B cell (primary cell): ENCODE measurements at regions not wholly inside any gene's neighbourhood (a gene's known extent, or its start where the extent isn't known, plus 50 kb on each side); places are given as distances from the start of the nearest gene placed in this dataset.

Experiments used
- ATAC-seq: fragments of 200-7000 bp; cut with Tn5 transposase; one replicate; pipeline ENCODE4 v1.10.0; 2021; ENCODE audit warnings: low read depth, mild to moderate bottlenecking, moderate number of reproducible peaks, moderate library complexity
- CTCF ChIA-PET: fragments of 350-600 bp; sonication (Branson Sonifier 250); formaldehyde crosslinking; loops from one replicate; lab custom pipeline; 2021; ENCODE audit warnings: antibody characterized with exemption, inconsistent platforms; lab: Charles Lee
- POLR2A ChIA-PET: fragments of 350-600 bp; sonication (Branson Sonifier 250); formaldehyde crosslinking; loops from one replicate; lab custom pipeline; 2021; ENCODE audit warnings: antibody characterized with exemption; lab: Charles Lee
- DNase-seq: peaks from one replicate; pipeline ENCODE4 v3.0.0; 2013
- H2AFZ ChIP-seq: 2 replicates; pipeline ENCODE4 v1.6.1; 2012; ENCODE audit warnings: mild to moderate bottlenecking, low read depth, low read length; ENCODE audit not compliant: insufficient read depth, poor library complexity, severe bottlenecking
- H3K27ac ChIP-seq, 2 donors: 1 replicate in 1 of 2; 2 replicates in 1 of 2; pipeline ENCODE4 v1.5.1; 2012 to 2013; ENCODE audit warnings: low read length in 2 of 2, mild to moderate bottlenecking in 2 of 2, moderate library complexity in 1 of 2
- H3K27me3 ChIP-seq, 4 experiments: fragments of 200-600 bp in 1 of 4; sonication (generic) in 1 of 4; replicated peaks in 1 of 4; 1 replicate in 2 of 4; 2 replicates in 2 of 4; pipeline versions ENCODE4 v1.6.1 to v1.7.0; 2013 to 2016; ENCODE audit warnings: low read length in 3 of 4, mild to moderate bottlenecking in 2 of 4, mixed read lengths in 1 of 4, moderate library complexity in 1 of 4; ENCODE audit not compliant: insufficient read depth in 4 of 4, control insufficient read depth in 3 of 4; ENCODE audit errors: control extremely low read depth in 1 of 4
- H3K36me3 ChIP-seq, 2 experiments: replicated peaks in 1 of 2; 1 replicate in 1 of 2; 2 replicates in 1 of 2; pipeline versions ENCODE4 v1.6.1 to v1.7.1; 2013; ENCODE audit warnings: low read length in 1 of 2; ENCODE audit not compliant: insufficient read depth in 2 of 2, control insufficient read depth in 1 of 2; ENCODE audit errors: control extremely low read depth in 1 of 2, extremely low read depth in 1 of 2
- H3K4me1 ChIP-seq, 2 donors: fragments of 200-600 bp in 1 of 2; sonication (generic) in 1 of 2; 1 replicate in 1 of 2; 2 replicates in 1 of 2; pipeline versions ENCODE4 v1.5.1 to v1.6.1; 2013 to 2017; ENCODE audit warnings: low read length in 2 of 2; ENCODE audit not compliant: control insufficient read depth in 2 of 2, insufficient read depth in 2 of 2
- H3K4me2 ChIP-seq: replicated peaks from 2 replicates; pipeline ENCODE3; 2012; ENCODE audit warnings: mild to moderate bottlenecking, low read depth, low read length; ENCODE audit not compliant: poor library complexity, severe bottlenecking
- H3K4me3 ChIP-seq, 5 experiments: fragments of 200-600 bp in 1 of 5; sonication (generic) in 1 of 5; 1 replicate in 3 of 5; 2 replicates in 2 of 5; pipeline versions ENCODE4 v1.5.1 to v1.7.0; 2011 to 2016; ENCODE audit warnings: low read length in 4 of 5, mild to moderate bottlenecking in 4 of 5, low read depth in 2 of 5, control low read depth in 1 of 5, moderate library complexity in 1 of 5; ENCODE audit not compliant: insufficient read depth in 1 of 5; ENCODE audit errors: control extremely low read depth in 1 of 5, extremely low read depth in 1 of 5
- H3K79me2 ChIP-seq: fragments of 200-600 bp; sonication (generic); one replicate; pipeline ENCODE4 v1.6.0; 2016; ENCODE audit warnings: low read length; ENCODE audit not compliant: control insufficient read depth, insufficient read depth
- H3K9ac ChIP-seq: fragments of 200-600 bp; sonication (generic); 2 replicates; pipeline ENCODE4 v1.6.1; 2017; ENCODE audit warnings: mild to moderate bottlenecking, low read length, moderate library complexity
- H3K9me3 ChIP-seq, 3 donors: one replicate each; pipeline versions ENCODE4 v1.6.1 to v1.7.1; 2013; ENCODE audit warnings: low read length in 2 of 3; ENCODE audit not compliant: control insufficient read depth in 2 of 3, insufficient read depth in 1 of 3; ENCODE audit errors: control extremely low read depth in 1 of 3
- H4K20me1 ChIP-seq: 2 replicates; pipeline ENCODE4 v1.6.0; 2012; ENCODE audit warnings: mild to moderate bottlenecking, low read length; ENCODE audit not compliant: insufficient read depth, control insufficient read depth, poor library complexity, severe bottlenecking
- H3K27ac Mint-ChIP-seq: one replicate; pipeline ENCODE4 v1.8.0; 2021; ENCODE audit warnings: mixed read lengths
- H3K27me3 Mint-ChIP-seq: one replicate; pipeline ENCODE4 v1.8.0; 2021; ENCODE audit warnings: mixed read lengths
- H3K4me1 Mint-ChIP-seq: one replicate; pipeline ENCODE4 v1.8.0; 2021; ENCODE audit warnings: mixed read lengths
- H3K4me3 Mint-ChIP-seq: one replicate; pipeline ENCODE4 v1.8.0; 2021; ENCODE audit warnings: mixed read lengths
- H3K9me3 Mint-ChIP-seq: one replicate; pipeline ENCODE4 v1.8.0; 2022; ENCODE audit warnings: mixed read lengths; ENCODE audit not compliant: insufficient read depth
- EZH2 ChIP-seq: IDR thresholded peaks from 2 replicates; pipeline ENCODE4 v1.6.1; 2012; ENCODE audit warnings: borderline replicate concordance, low read depth, mild to moderate bottlenecking, moderate library complexity, low read length; ENCODE audit not compliant: insufficient read depth, poor library complexity, severe bottlenecking
- WGBS: methylation state at CpG from one replicate; pipeline ENCODE4 v1.1.5; 2013; ENCODE audit warnings: missing lambda C conversion rate; ENCODE audit not compliant: insufficient coverage; 5-methylcytosine and 5-hydroxymethylcytosine counted together
- intact Hi-C: fragments of 100-400 bp; cut with micrococcal nuclease; formaldehyde crosslinking; loops from one replicate; pipeline ENCODE4 v1.10.0; 2022
- TF ChIP-seq, protein P1 (sequence below): fragments of 200-600 bp; IDR thresholded peaks from one replicate; pipeline ENCODE4 v1.8.0; 2022; ENCODE audit warnings: antibody characterized with exemption, mild to moderate bottlenecking

GRCh38 chr4:66964467-66964866, 580.8 kb downstream of the CENPC start:
- no peak overlapping the region for H3K27ac ChIP-seq
- Mint-ChIP-seq H3K4me3 (no peak overlapping the region), H3K4me1 (no peaks in the 10 kb centered on the region), H3K9me3 (no peaks in the 10 kb centered on the region), H3K27me3 (no peaks in the 10 kb centered on the region), H3K27ac (no peak overlapping the region)
- no peaks in the 10 kb centered on the region for H4K20me1 ChIP-seq
- intact Hi-C loops: no loop called here
- no peak for DNase-seq
- no peak overlapping the region for H2AFZ ChIP-seq
- H3K4me1 ChIP-seq: no peaks in the 10 kb centered on the region
- H3K79me2 ChIP-seq: no peaks in the 10 kb centered on the region
- ATAC-seq: no peak
- TF ChIP-seq, protein P1, sequence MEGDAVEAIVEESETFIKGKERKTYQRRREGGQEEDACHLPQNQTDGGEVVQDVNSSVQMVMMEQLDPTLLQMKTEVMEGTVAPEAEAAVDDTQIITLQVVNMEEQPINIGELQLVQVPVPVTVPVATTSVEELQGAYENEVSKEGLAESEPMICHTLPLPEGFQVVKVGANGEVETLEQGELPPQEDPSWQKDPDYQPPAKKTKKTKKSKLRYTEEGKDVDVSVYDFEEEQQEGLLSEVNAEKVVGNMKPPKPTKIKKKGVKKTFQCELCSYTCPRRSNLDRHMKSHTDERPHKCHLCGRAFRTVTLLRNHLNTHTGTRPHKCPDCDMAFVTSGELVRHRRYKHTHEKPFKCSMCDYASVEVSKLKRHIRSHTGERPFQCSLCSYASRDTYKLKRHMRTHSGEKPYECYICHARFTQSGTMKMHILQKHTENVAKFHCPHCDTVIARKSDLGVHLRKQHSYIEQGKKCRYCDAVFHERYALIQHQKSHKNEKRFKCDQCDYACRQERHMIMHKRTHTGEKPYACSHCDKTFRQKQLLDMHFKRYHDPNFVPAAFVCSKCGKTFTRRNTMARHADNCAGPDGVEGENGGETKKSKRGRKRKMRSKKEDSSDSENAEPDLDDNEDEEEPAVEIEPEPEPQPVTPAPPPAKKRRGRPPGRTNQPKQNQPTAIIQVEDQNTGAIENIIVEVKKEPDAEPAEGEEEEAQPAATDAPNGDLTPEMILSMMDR: no peak
- no peak for TF ChIP-seq EZH2
- POLR2A ChIA-PET: no interaction called here
- H3K9me3 ChIP-seq: no peaks in the 10 kb centered on the region
- H3K9ac ChIP-seq: no peak overlapping the region
- H3K36me3 ChIP-seq: no peaks in the 10 kb centered on the region
- CTCF ChIA-PET: no interaction called here
- no CpG with 5 or more reads among the region's 1 CpG for whole genome bisulfite sequencing
- H3K4me3 ChIP-seq: no peak overlapping the region
- no peak overlapping the region for H3K4me2 ChIP-seq
- H3K27me3 ChIP-seq: no peaks in the 10 kb centered on the region

DNA sequence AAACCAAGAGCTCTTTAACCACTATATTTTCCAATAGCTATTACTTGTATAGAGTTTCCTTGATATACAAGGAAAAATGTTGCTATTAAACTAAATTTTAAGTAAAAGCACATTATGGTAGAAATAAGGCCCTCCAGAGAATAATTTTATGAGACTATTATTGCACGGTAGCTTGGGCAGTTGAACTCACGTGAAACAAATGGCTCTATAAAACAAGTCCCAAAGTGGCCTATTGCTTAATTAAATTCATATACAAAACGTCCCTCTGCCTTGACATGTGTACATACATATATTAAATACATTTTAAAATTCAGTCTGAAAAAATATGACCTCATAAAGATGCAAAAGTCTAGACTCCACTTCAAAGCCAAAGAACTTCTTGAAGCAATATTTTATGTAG, 582.2 kb downstream of the CENPC start:
- Histone ChIP-seq H3K27me3 (no peaks in the 10 kb centered on the region), H3K4me3 (no peak overlapping the region), H2AFZ (no peak overlapping the region), H3K9me3 (no peaks in the 10 kb centered on the region), H3K9ac (no peak overlapping the region), H3K27ac (no peak overlapping the region), H4K20me1 (no peaks in the 10 kb centered on the region), H3K79me2 (no peaks in the 10 kb centered on the region), H3K4me2 (no peak overlapping the region), H3K36me3 (no peaks in the 10 kb centered on the region), H3K4me1 (no peaks in the 10 kb centered on the region)
- DNase-seq (no peak), ATAC-seq (no peak)
- H3K4me1 Mint-ChIP-seq: no peaks in the 10 kb centered on the region
- intact Hi-C loops: no loop called here
- no peaks in the 10 kb centered on the region for H3K9me3 Mint-ChIP-seq
- POLR2A ChIA-PET: no interaction called here
- no peak overlapping the region for H3K4me3 Mint-ChIP-seq
- no peak overlapping the region for H3K27ac Mint-ChIP-seq
- CTCF ChIA-PET: no interaction called here
- no peaks in the 10 kb centered on the region for H3K27me3 Mint-ChIP-seq
- no peak for TF ChIP-seq EZH2
- TF ChIP-seq, protein P1: no peak
- WGBS: no CpG with 5 or more reads among the region's 3 CpGs
